K562 (cell line): ENCODE measurements at regions not wholly inside any gene's neighbourhood (a gene's known extent, or its start where the extent isn't known, plus 50 kb on each side); places are given as distances from the start of the nearest gene placed in this dataset.

Source experiments
- ATAC-seq: fragments of 200-7000 bp; cut with Tn5 transposase; 3 replicates; pipeline ENCODE4 v1.9.1; 2020; ENCODE audit warnings: moderate library complexity
- BruUV-seq: library from RNA; stranded (reverse); fragments of 400-500 nt; replicated peaks from 2 replicates; lab custom pipeline; 2021; lab: Mats Ljungman, UMichigan
- CTCF ChIA-PET: fragments of 300-600 bp; formaldehyde crosslinking; extraction: SDS; loops from one replicate; lab custom pipeline; 2021; ENCODE audit warnings: low intra/inter-chr PET ratio; lab: Yijun Ruan, JAX
- POLR2A ChIA-PET: fragments of 300-600, 350-650 bp; sonication (Branson Sonifier 250); formaldehyde crosslinking; extraction: SDS; loops from one replicate; lab custom pipeline; 2021; ENCODE audit warnings: antibody characterized with exemption, inconsistent platforms; lab: Yijun Ruan, JAX
- DNase-seq, 4 experiments: peaks; one replicate each; pipeline versions ENCODE4 v3.0.0 to v3.0.0-alpha.2; 2011 to 2018; ENCODE audit warnings: low spot score in 3 of 4, mixed read lengths in 3 of 4; ENCODE audit errors: extremely low read depth in 1 of 4
- FAIRE-seq: peaks from 2 replicates; lab custom pipeline; 2011; peaks lifted over from hg19 to GRCh38; lab: Jason Lieb, UNC
- H2AFZ ChIP-seq: 2 replicates; pipeline ENCODE4 v1.6.0; 2011; ENCODE audit warnings: low read depth, low read length, control low read depth, inconsistent platforms
- H3K27ac ChIP-seq: fragments of 200-600 bp; 3 replicates; pipeline ENCODE4 v1.8.0; 2011; ENCODE audit warnings: low read depth, mild to moderate bottlenecking, control low read depth, inconsistent platforms, low read length, moderate library complexity, mixed read lengths; ENCODE audit errors: extremely low read depth
- H3K27me3 ChIP-seq, 2 experiments: fragments of 300-600 bp in 1 of 2; 2 replicates in 1 of 2; 3 replicates in 1 of 2; pipeline versions ENCODE4 v1.6.0 to v1.8.0; 2011; ENCODE audit warnings: inconsistent platforms in 2 of 2, low read length in 2 of 2, mild to moderate bottlenecking in 1 of 2, mixed read lengths in 1 of 2, moderate library complexity in 1 of 2; ENCODE audit not compliant: control insufficient read depth in 2 of 2, insufficient read depth in 2 of 2
- H3K36me3 ChIP-seq: fragments of 300-600 bp; 3 replicates; pipeline ENCODE4 v1.8.0; 2011; ENCODE audit warnings: mild to moderate bottlenecking, low read length, inconsistent platforms; ENCODE audit not compliant: control insufficient read depth, insufficient read depth
- H3K4me1 ChIP-seq, 2 experiments: fragments of 200-600 bp in 1 of 2; replicated peaks in 1 of 2; 2 replicates in 1 of 2; 3 replicates in 1 of 2; pipeline versions ENCODE4 v1.5.1 to v1.8.0; 2011; ENCODE audit warnings: inconsistent platforms in 2 of 2, low read length in 2 of 2, mild to moderate bottlenecking in 1 of 2, mixed read lengths in 1 of 2, moderate library complexity in 1 of 2; ENCODE audit not compliant: control insufficient read depth in 2 of 2, insufficient read depth in 2 of 2
- H3K4me2 ChIP-seq: 2 replicates; pipeline ENCODE4 v1.6.1; 2011; ENCODE audit warnings: low read length, control low read depth, inconsistent platforms, mixed read lengths; ENCODE audit not compliant: insufficient read depth
- H3K4me3 ChIP-seq: fragments of 200-600 bp; sonication (generic), shearing (Covaris generic); 2 replicates; pipeline ENCODE4 v1.5.1; 2016; ENCODE audit warnings: control low read depth, inconsistent platforms
- H3K79me2 ChIP-seq: fragments of 200-600 bp; 3 replicates; pipeline ENCODE4 v1.8.0; 2011; ENCODE audit warnings: low read length, inconsistent platforms; ENCODE audit not compliant: control insufficient read depth, insufficient read depth
- H3K9ac ChIP-seq, 2 experiments: 2 replicates each; pipeline versions ENCODE4 v1.6.0 to v1.6.1; 2011; ENCODE audit warnings: low read depth in 2 of 2, low read length in 2 of 2, control low read depth in 1 of 2, inconsistent platforms in 1 of 2, mild to moderate bottlenecking in 1 of 2, mixed read lengths in 1 of 2; ENCODE audit not compliant: insufficient read depth in 1 of 2
- H3K9me1 ChIP-seq: one replicate; pipeline ENCODE4 v1.6.0; 2011; ENCODE audit warnings: inconsistent platforms, mild to moderate bottlenecking, low read length, moderate library complexity; ENCODE audit not compliant: control insufficient read depth, insufficient read depth
- H3K9me3 ChIP-seq: replicated peaks from 2 replicates; pipeline ENCODE4 v1.5.1; 2011; ENCODE audit warnings: low read depth, low read length, inconsistent platforms; ENCODE audit not compliant: control insufficient read depth, insufficient read depth
- H4K20me1 ChIP-seq: replicated peaks from 2 replicates; pipeline ENCODE4 v1.6.1; 2011; ENCODE audit warnings: low read length, inconsistent platforms, mixed read lengths; ENCODE audit not compliant: control insufficient read depth, insufficient read depth
- ATF7 ChIP-seq: fragments of 450-650 bp; IDR thresholded peaks from 2 replicates; pipeline ENCODE4 v1.7.1; 2014; ENCODE audit warnings: mild to moderate bottlenecking, moderate library complexity
- CHD4 ChIP-seq: fragments of 200-600 bp; sonication (generic); IDR thresholded peaks from 3 replicates; pipeline ENCODE4 v1.6.1; 2012; ENCODE audit warnings: low read depth, mild to moderate bottlenecking, mixed read lengths, low read length, inconsistent platforms; ENCODE audit not compliant: insufficient read depth, insufficient replicate concordance, poor library complexity, severe bottlenecking
- ILF3 ChIP-seq: fragments of 450-650 bp; IDR thresholded peaks from 2 replicates; pipeline ENCODE4 v1.6.1; 2018; ENCODE audit warnings: antibody characterized with exemption, mild to moderate bottlenecking, moderate library complexity, borderline replicate concordance
- NELFE ChIP-seq: IDR thresholded peaks from 2 replicates; pipeline ENCODE4 v1.6.1; 2011; ENCODE audit warnings: mild to moderate bottlenecking; ENCODE audit not compliant: insufficient read depth, insufficient read length
- RFX1 ChIP-seq: fragments of 450-650 bp; IDR thresholded peaks from 2 replicates; pipeline ENCODE4 v1.6.1; 2016; ENCODE audit warnings: mild to moderate bottlenecking, moderate library complexity
- TEAD2 ChIP-seq: fragments of 450-650 bp; IDR thresholded peaks from 2 replicates; pipeline ENCODE4 v1.6.1; 2016; ENCODE audit warnings: missing genetic modification characterization, control low read depth, missing compliant biosample characterization
- ZNF121 ChIP-seq: sonication (generic); formaldehyde crosslinking; conservative IDR thresholded peaks from 2 replicates; pipeline ENCODE4 v1.8.0; 2022; ENCODE audit warnings: missing genetic modification reagents
- ZNF134 ChIP-seq: fragments of 250-450 bp; sonication (Bioruptor Pico); conservative IDR thresholded peaks from 2 replicates; pipeline ENCODE4 v1.4.0; 2020
- ZNF165 ChIP-seq: fragments of 250-450 bp; sonication (Bioruptor Pico); IDR thresholded peaks from 2 replicates; pipeline ENCODE4 v1.4.0; 2020; ENCODE audit warnings: borderline replicate concordance
- ZNF408 ChIP-seq: fragments of 250-450 bp; sonication (Bioruptor Pico); IDR thresholded peaks from 2 replicates; pipeline ENCODE4 v1.4.0; 2020; ENCODE audit warnings: low read depth, mild to moderate bottlenecking, moderate library complexity
- WGBS: fragments of 100-300 bp; shearing (Covaris generic); methylation state at CpG from one replicate; pipeline ENCODE4 v1.1.6; 2016; ENCODE audit warnings: low coverage, mixed read lengths; ENCODE audit not compliant: insufficient coverage; ENCODE audit errors: missing lambda C conversion rate; 5-methylcytosine and 5-hydroxymethylcytosine counted together
- in situ Hi-C: fragments of 300-500 bp; cut with MboI; formaldehyde crosslinking; loops from 4 replicates; pipeline ENCODE4 v1.15.0; 2018; ENCODE audit warnings: inconsistent platforms, mixed read lengths
- intact Hi-C: fragments of 100-400 bp; cut with micrococcal nuclease; formaldehyde crosslinking; loops from 2 replicates; pipeline ENCODE4 v1.14.2; 2022
- TF ChIP-seq, protein P1 (sequence below): fragments of 250-450 bp; sonication (Bioruptor Pico); IDR thresholded peaks from 2 replicates; pipeline ENCODE4 v1.8.0; 2022; ENCODE audit warnings: inconsistent platforms, mild to moderate bottlenecking, moderate library complexity, borderline replicate concordance
- TF ChIP-seq, protein P2 (sequence below): sonication (generic); formaldehyde crosslinking; IDR thresholded peaks from 2 replicates; pipeline ENCODE4 v1.8.1; 2023; ENCODE audit warnings: mild to moderate bottlenecking, missing genetic modification reagents
- TF ChIP-seq, protein P3 (sequence below), 2 experiments: fragments of 450-650 bp in 1 of 2; IDR thresholded peaks; 2 replicates each; pipeline ENCODE4 v1.6.1; 2011 to 2017; ENCODE audit warnings: low read depth in 2 of 2, antibody characterized with exemption in 1 of 2, borderline replicate concordance in 1 of 2, low read length in 1 of 2, mild to moderate bottlenecking in 1 of 2, mixed read lengths in 1 of 2; ENCODE audit not compliant: control insufficient read depth in 1 of 2
- TF ChIP-seq, protein P4 (sequence below), 3 experiments: fragments of 200-800 bp in 1 of 3; sonication (Bioruptor generic) in 1 of 3; sonication (generic) in 1 of 3; formaldehyde crosslinking in 1 of 3; IDR thresholded peaks; 2 replicates each; pipeline versions ENCODE4 v1.6.1 to v1.8.0; 2016 to 2022; ENCODE audit warnings: mild to moderate bottlenecking in 2 of 3, missing compliant biosample characterization in 2 of 3, missing genetic modification characterization in 2 of 3, missing genetic modification reagents in 1 of 3

DNA sequence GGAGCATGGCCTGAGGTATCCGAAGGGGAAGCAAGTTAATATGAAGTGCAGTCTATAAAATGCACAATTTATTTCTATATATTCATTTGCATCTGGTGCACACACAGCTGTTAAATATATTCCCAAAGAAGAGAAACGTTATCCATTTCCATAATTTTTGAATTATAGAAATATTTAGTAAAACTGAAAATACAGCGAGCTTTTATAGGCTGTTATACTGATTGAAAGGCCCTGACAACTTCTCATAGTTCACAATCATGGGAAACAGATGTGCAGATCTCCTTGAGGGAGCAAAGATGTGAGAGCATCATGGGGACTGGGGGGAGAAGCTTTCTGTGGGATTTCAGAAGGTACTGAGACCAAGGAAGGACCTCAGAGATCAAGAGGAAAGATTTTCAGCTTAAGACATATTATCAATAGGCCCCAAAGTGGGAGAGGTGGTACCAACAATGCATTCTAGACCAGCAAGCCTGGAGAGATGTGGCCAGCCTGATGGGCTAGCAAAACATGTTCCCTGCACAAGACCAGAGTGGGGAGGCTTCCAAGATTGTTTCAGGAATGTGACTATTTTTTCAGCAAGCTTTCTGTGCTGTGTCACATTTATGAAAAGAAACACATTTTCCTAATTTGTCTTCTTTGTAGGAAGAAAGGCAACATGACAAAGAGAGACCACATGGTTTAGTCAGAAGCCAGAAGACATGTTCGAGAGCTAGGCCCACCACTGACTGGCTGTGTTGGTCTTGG is 256.0 kb upstream of the SFRP2 start:
- no peaks in the 10 kb centered on the region for H3K9me3 ChIP-seq
- no peaks in the 10 kb centered on the region for H3K79me2 ChIP-seq
- ATAC-seq (no peak), DNase-seq (no peak), FAIRE-seq (no peak)
- H3K4me3 ChIP-seq = no peak overlapping the region
- no peaks in the 10 kb centered on the region for H3K9me1 ChIP-seq
- WGBS = 0% methylated on average over 4 of the region's 4 CpGs
- no peaks in the 10 kb centered on the region for H3K4me1 ChIP-seq
- CTCF ChIA-PET = no interaction called here
- H3K27me3 ChIP-seq = peaks cover 3 to 5% of the 10 kb centered on the region in 2 experiments; a peak in 2 of 5 replicates
- H3K4me2 ChIP-seq = no peak overlapping the region
- no peaks in the 10 kb centered on the region for H3K36me3 ChIP-seq
- no peak overlapping the region for H3K9ac ChIP-seq
- BruUV-seq = no TSS peak
- intact Hi-C loops (no loop called here), in situ Hi-C loops (no loop called here)
- POLR2A ChIA-PET = no interaction called here
- no peaks in the 10 kb centered on the region for H4K20me1 ChIP-seq
- H2AFZ ChIP-seq = no peak overlapping the region
- no peak overlapping the region for H3K27ac ChIP-seq
- TF ChIP-seq, protein P1, sequence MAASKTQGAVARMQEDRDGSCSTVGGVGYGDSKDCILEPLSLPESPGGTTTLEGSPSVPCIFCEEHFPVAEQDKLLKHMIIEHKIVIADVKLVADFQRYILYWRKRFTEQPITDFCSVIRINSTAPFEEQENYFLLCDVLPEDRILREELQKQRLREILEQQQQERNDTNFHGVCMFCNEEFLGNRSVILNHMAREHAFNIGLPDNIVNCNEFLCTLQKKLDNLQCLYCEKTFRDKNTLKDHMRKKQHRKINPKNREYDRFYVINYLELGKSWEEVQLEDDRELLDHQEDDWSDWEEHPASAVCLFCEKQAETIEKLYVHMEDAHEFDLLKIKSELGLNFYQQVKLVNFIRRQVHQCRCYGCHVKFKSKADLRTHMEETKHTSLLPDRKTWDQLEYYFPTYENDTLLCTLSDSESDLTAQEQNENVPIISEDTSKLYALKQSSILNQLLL = no peak
- TF ChIP-seq, protein P2, sequence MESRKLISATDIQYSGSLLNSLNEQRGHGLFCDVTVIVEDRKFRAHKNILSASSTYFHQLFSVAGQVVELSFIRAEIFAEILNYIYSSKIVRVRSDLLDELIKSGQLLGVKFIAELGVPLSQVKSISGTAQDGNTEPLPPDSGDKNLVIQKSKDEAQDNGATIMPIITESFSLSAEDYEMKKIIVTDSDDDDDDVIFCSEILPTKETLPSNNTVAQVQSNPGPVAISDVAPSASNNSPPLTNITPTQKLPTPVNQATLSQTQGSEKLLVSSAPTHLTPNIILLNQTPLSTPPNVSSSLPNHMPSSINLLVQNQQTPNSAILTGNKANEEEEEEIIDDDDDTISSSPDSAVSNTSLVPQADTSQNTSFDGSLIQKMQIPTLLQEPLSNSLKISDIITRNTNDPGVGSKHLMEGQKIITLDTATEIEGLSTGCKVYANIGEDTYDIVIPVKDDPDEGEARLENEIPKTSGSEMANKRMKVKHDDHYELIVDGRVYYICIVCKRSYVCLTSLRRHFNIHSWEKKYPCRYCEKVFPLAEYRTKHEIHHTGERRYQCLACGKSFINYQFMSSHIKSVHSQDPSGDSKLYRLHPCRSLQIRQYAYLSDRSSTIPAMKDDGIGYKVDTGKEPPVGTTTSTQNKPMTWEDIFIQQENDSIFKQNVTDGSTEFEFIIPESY = no peak
- TF ChIP-seq RFX1 = no peak
- no peak for TF ChIP-seq ATF7
- TF ChIP-seq ZNF165 (CRISPR knock-in tag) = no peak
- no peak for TF ChIP-seq NELFE
- TF ChIP-seq ZNF408 = no peak
- TF ChIP-seq ZNF134 (CRISPR knock-in tag) = no peak
- no peak for TF ChIP-seq CHD4
- TF ChIP-seq, protein P3, sequence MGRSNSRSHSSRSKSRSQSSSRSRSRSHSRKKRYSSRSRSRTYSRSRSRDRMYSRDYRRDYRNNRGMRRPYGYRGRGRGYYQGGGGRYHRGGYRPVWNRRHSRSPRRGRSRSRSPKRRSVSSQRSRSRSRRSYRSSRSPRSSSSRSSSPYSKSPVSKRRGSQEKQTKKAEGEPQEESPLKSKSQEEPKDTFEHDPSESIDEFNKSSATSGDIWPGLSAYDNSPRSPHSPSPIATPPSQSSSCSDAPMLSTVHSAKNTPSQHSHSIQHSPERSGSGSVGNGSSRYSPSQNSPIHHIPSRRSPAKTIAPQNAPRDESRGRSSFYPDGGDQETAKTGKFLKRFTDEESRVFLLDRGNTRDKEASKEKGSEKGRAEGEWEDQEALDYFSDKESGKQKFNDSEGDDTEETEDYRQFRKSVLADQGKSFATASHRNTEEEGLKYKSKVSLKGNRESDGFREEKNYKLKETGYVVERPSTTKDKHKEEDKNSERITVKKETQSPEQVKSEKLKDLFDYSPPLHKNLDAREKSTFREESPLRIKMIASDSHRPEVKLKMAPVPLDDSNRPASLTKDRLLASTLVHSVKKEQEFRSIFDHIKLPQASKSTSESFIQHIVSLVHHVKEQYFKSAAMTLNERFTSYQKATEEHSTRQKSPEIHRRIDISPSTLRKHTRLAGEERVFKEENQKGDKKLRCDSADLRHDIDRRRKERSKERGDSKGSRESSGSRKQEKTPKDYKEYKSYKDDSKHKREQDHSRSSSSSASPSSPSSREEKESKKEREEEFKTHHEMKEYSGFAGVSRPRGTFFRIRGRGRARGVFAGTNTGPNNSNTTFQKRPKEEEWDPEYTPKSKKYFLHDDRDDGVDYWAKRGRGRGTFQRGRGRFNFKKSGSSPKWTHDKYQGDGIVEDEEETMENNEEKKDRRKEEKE (IDR thresholded peaks at IDR 0.05; ENCODE audit: borderline replicate concordance in 1 of 2, control insufficient read depth in 1 of 2, low read depth in 2 of 2, low read length in 1 of 2) = no peak
- TF ChIP-seq, protein P4, sequence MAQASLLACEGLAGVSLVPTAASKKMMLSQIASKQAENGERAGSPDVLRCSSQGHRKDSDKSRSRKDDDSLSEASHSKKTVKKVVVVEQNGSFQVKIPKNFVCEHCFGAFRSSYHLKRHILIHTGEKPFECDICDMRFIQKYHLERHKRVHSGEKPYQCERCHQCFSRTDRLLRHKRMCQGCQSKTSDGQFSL (CRISPR knock-in tag; IDR thresholded peaks at IDR 0.05) = no peak
- TF ChIP-seq, protein P4 (tag; IDR thresholded peaks at IDR 0.05) = no peak
- no peak for TF ChIP-seq ZNF121 (CRISPR knock-in tag)
- TF ChIP-seq ILF3 = no peak
- no peak for TF ChIP-seq TEAD2 (tag)
